Psoas muscle (tissue), 7 donors: ENCODE measurements at regions not wholly inside any gene's neighbourhood (a gene's known extent, or its start where the extent isn't known, plus 50 kb on each side); places are given as distances from the start of the nearest gene placed in this dataset.

Experiments used
- ATAC-seq, 4 donors: fragments of 200-7000 bp; cut with Tn5 transposase; one replicate each; pipeline ENCODE4 v1.9.1; 2020; ENCODE audit warnings: moderate library complexity in 3 of 4, mild to moderate bottlenecking in 2 of 4
- DNase-seq, 2 donors: peaks; one replicate each; pipeline ENCODE4 v3.0.0-alpha.2; 2020
- H3K27ac ChIP-seq: fragments of 200-600 bp; one replicate; pipeline ENCODE4 v1.8.0; 2022
- H3K27me3 ChIP-seq, 3 donors: fragments of 200-600 bp in 1 of 3; one replicate each; pipeline versions ENCODE4 v1.6.1 to v1.8.0; 2013 to 2022; ENCODE audit warnings: low read length in 2 of 3, mild to moderate bottlenecking in 2 of 3, moderate library complexity in 1 of 3; ENCODE audit not compliant: insufficient read depth in 3 of 3
- H3K36me3 ChIP-seq, 2 donors: fragments of 200-600 bp in 1 of 2; one replicate each; pipeline versions ENCODE4 v1.6.1 to v1.8.0; 2013 to 2022; ENCODE audit warnings: low read depth in 1 of 2, mild to moderate bottlenecking in 1 of 2, moderate library complexity in 1 of 2; ENCODE audit not compliant: insufficient read depth in 1 of 2
- H3K4me1 ChIP-seq: fragments of 200-600 bp; one replicate; pipeline ENCODE4 v1.8.0; 2022
- H3K4me3 ChIP-seq: fragments of 200-600 bp; one replicate; pipeline ENCODE4 v1.8.0; 2022; ENCODE audit warnings: mild to moderate bottlenecking
- H3K9me3 ChIP-seq: fragments of 200-600 bp; one replicate; pipeline ENCODE4 v1.8.0; 2022
- CTCF ChIP-seq: fragments of 200-600 bp; IDR thresholded peaks from one replicate; pipeline ENCODE4 v1.8.0; 2022; ENCODE audit warnings: antibody characterized with exemption
- WGBS, 3 donors: extraction: QIAGEN DNeasy Blood & Tissue Kit; methylation state at CpG; one replicate each; pipeline versions ENCODE4 v1.1.6 to v1.1.7; 2013; 5-methylcytosine and 5-hydroxymethylcytosine counted together
- intact Hi-C, 2 donors: fragments of 100-400 bp; cut with DNase I; formaldehyde crosslinking; loops; one replicate each; pipeline versions ENCODE4 v1.11.0 to v1.14.2; 2022
- donor health status: healthy with polysubstance abuse.
- donor health status: DM: no; HTN: no; CAD: no; lungs with moderate emphysema.
- donor health status: Bipolar disorder and iron deficiency.
- donor health status: healthy.
- donor health status: DM: yes; HTN: yes; CAD: no.
- donor health status: DM: no; HTN: no; CAD: no.
- donor health status: DM: yes; HTN: yes; CAD: no.

- H3K36me3 ChIP-seq, result no peaks in the 10 kb centered on the region
- intact Hi-C loops, result no loop called here
Measured at GRCh38 chr2:183428881-183429280, 304.6 kb downstream of the NUP35 start.

GRCh38 chr2:183438541-183438940 is 314.3 kb downstream of the NUP35 start:
- Histone ChIP-seq H3K36me3 (no peaks in the 10 kb centered on the region), H3K27ac (no peak overlapping the region), H3K4me3 (no peak overlapping the region), H3K27me3 (no peaks in the 10 kb centered on the region), H3K9me3 (no peaks in the 10 kb centered on the region), H3K4me1 (no peaks in the 10 kb centered on the region)
- ATAC-seq (no peak), DNase-seq (no peak)
- WGBS, 3 donors, result 77 to 88% (median 79%) methylated on average over 2 of the region's 2 CpGs
- no peak for TF ChIP-seq CTCF
- intact Hi-C loops, result no loop called here

More at GRCh38 chr2:183428881-183429280, 304.6 kb downstream of the NUP35 start:
- Histone ChIP-seq H3K27ac (no peak overlapping the region), H3K4me3 (no peak overlapping the region), H3K9me3 (no peaks in the 10 kb centered on the region), H3K27me3 (no peaks in the 10 kb centered on the region), H3K4me1 (no peaks in the 10 kb centered on the region)
- TF ChIP-seq CTCF, result no peak
- no peak for DNase-seq
- no peak for ATAC-seq

- Histone ChIP-seq H3K27ac (no peak overlapping the region), H3K36me3 (no peaks in the 10 kb centered on the region), H3K4me3 (no peak overlapping the region), H3K4me1 (no peaks in the 10 kb centered on the region), H3K9me3 (no peaks in the 10 kb centered on the region), H3K27me3 (no peaks in the 10 kb centered on the region)
- TF ChIP-seq CTCF, result no peak
- 76 to 88% (median 86%) methylated on average over 1 of the region's 1 CpG for WGBS, 3 donors
- intact Hi-C loops, result no loop called here
- DNase-seq (no peak), ATAC-seq (no peak)
Measured at GRCh38 chr2:183455056-183455455, 330.8 kb downstream of the NUP35 start.

- DNase-seq, result no peak
Measured at GRCh38 chr2:183456177-183456576, 331.9 kb downstream of the NUP35 start.

More at GRCh38 chr2:183456177-183456576, 331.9 kb downstream of the NUP35 start:
- Histone ChIP-seq H3K9me3 (no peaks in the 10 kb centered on the region), H3K27ac (no peak overlapping the region), H3K36me3 (no peaks in the 10 kb centered on the region), H3K27me3 (no peaks in the 10 kb centered on the region), H3K4me1 (no peaks in the 10 kb centered on the region), H3K4me3 (no peak overlapping the region)
- 73 to 88% (median 84%) methylated on average over 4 of the region's 4 CpGs for WGBS, 3 donors
- intact Hi-C loops, result no loop called here
- no peak for ATAC-seq
- TF ChIP-seq CTCF, result no peak
